ENCODE measurements at regions not wholly inside any gene's neighbourhood (a gene's known extent, or its start where the extent isn't known, plus 50 kb on each side); places are given as distances from the start of the nearest gene placed in this dataset.

- H3K4me3 ChIP-seq (ENCODE audit: low read depth, low read length), result no peak overlapping the region
- no peak for DNase-seq (ENCODE audit: low read depth)
- no peak for TF ChIP-seq CTCF (IDR thresholded peaks at IDR 0.05; ENCODE audit: insufficient read depth, low read depth, low read length)
Measured at GRCh38 chr19:31902821-31903220, 442.6 kb upstream of the ZNF507 start.

- no peak for TF ChIP-seq CTCF (IDR thresholded peaks at IDR 0.05; ENCODE audit: insufficient read depth, low read depth, low read length)
- no peak for DNase-seq (ENCODE audit: low read depth)
- no peak overlapping the region for H3K4me3 ChIP-seq (ENCODE audit: low read depth, low read length)
Measured at GRCh38 chr19:31903979-31904378, 441.4 kb upstream of the ZNF507 start.

GRCh38 chr19:31906111-31906871 is 439.1 kb upstream of the ZNF507 start:
- H3K4me3 ChIP-seq (ENCODE audit: low read depth, low read length), result no peak overlapping the region
- TF ChIP-seq CTCF (IDR thresholded peaks at IDR 0.05; ENCODE audit: insufficient read depth, low read depth, low read length), result no peak
- peak; percentile 16 for DNase-seq (ENCODE audit: low read depth)

GRCh38 chr19:31907661-31908060 is 437.7 kb upstream of the ZNF507 start:
- no peak for DNase-seq (ENCODE audit: low read depth)
- no peak overlapping the region for H3K4me3 ChIP-seq (ENCODE audit: low read depth, low read length)
- TF ChIP-seq CTCF (IDR thresholded peaks at IDR 0.05; ENCODE audit: insufficient read depth, low read depth, low read length), result no peak

- DNase-seq (ENCODE audit: low read depth), result no peak
- TF ChIP-seq CTCF (IDR thresholded peaks at IDR 0.05; ENCODE audit: insufficient read depth, low read depth, low read length), result no peak
- H3K4me3 ChIP-seq (ENCODE audit: low read depth, low read length), result no peak overlapping the region
Measured at GRCh38 chr19:31908080-31908479, 437.3 kb upstream of the ZNF507 start.

GRCh38 chr19:31908496-31909225 is 436.7 kb upstream of the ZNF507 start:
- H3K4me3 ChIP-seq (ENCODE audit: low read depth, low read length), result no peak overlapping the region
- DNase-seq (ENCODE audit: low read depth), result no peak
- TF ChIP-seq CTCF (IDR thresholded peaks at IDR 0.05; ENCODE audit: insufficient read depth, low read depth, low read length), result no peak
